ENCODE measurements at regions not wholly inside any gene's neighbourhood (a gene's known extent, or its start where the extent isn't known, plus 50 kb on each side); places are given as distances from the start of the nearest gene placed in this dataset.
A peak's percentile ranks its signal among the peaks of the same experiment; 100 is the strongest.

DNA sequence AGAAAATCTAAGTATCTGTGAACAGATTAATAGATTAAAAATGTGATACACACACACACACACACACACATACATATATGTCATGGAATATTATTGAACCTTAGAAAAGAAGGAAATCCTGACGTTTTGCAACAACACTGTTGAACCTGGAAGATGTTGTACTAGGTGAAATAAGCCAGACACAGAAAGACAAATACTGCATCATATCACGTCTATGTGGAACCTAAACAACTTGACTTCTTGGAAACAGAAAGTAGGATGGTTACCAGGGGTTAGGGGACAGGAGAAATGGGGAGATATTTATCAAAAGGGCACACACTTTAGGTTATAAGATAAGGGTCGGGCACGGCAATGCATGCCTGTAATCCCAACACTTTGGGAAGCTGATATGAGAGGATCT lies 698.4 kb upstream of the ID2 start:
- DNase-seq (ENCODE audit: low read depth in 1 of 2, low spot score in 1 of 2), result no peak
- FAIRE-seq, result no peak
- Histone ChIP-seq H3K9me3 (peaks cover 11% of the 10 kb centered on the region; the same call in 2 of the 3 replicates), H3K4me2 (no peak overlapping the region), H3K4me1 (no peaks in the 10 kb centered on the region), H3K27ac (no peak overlapping the region), H3K4me3 (no peak overlapping the region)
- ATAC-seq, result no peak
- ChIA-PET CTCF (interaction anchor here (0.9 kb wide), 1 partner anchor 317 kb away, joined by 3 read pairs; no protein-coding TSS in a partner anchor), POLR2A (no interaction called here)
- WGBS (ENCODE audit: missing lambda C conversion rate), result 30% methylated on average over 4 of the region's 4 CpGs
- TF ChIP-seq NPAS2 (CRISPR knock-in tag; IDR thresholded peaks at IDR 0.05; ENCODE audit: borderline replicate concordance) (no peak), HDAC2 (IDR thresholded peaks at IDR 0.05) (no peak), RFX5 (IDR thresholded peaks at IDR 0.05) (no peak), CEBPB (IDR thresholded peaks at IDR 0.05) (no peak)
- TF ChIP-seq, protein P1, sequence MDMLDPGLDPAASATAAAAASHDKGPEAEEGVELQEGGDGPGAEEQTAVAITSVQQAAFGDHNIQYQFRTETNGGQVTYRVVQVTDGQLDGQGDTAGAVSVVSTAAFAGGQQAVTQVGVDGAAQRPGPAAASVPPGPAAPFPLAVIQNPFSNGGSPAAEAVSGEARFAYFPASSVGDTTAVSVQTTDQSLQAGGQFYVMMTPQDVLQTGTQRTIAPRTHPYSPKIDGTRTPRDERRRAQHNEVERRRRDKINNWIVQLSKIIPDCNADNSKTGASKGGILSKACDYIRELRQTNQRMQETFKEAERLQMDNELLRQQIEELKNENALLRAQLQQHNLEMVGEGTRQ (IDR thresholded peaks at IDR 0.05), result no peak

DNA sequence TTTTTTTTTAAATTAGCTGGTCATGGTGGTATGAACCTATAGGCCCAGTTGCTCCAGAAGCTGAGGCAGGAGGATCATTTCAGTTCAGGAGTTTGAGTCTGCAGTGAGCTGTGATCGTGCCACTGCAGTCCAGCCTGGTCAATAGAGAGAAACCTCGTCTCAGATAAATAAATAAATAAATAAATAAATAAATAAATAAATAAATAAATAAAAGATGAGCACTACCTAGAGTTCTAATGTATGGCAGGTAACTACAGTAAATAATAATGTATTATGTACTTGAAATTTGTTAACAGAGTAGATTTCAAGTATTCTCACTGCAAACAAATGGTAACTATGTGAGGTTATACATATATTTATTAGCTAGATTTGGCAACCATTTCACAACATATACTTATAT lies 697.9 kb upstream of the ID2 start:
- Histone ChIP-seq H3K4me2 (no peak overlapping the region), H3K4me1 (no peaks in the 10 kb centered on the region), H3K27ac (no peak overlapping the region), H3K9me3 (peaks cover 11% of the 10 kb centered on the region; the same call in 2 of the 3 replicates), H3K4me3 (no peak overlapping the region)
- ChIA-PET POLR2A (no interaction called here), CTCF (interaction anchor here (0.9 kb wide), 1 partner anchor 9 kb away, joined by 3 read pairs; no protein-coding TSS in a partner anchor)
- 8% methylated on average over 2 of the region's 2 CpGs for WGBS (ENCODE audit: missing lambda C conversion rate)
- FAIRE-seq (no peak), ATAC-seq (no peak), DNase-seq (ENCODE audit: low read depth in 1 of 2, low spot score in 1 of 2) (no peak)
- TF ChIP-seq ZC3H11A (IDR thresholded peaks at IDR 0.05), result peak; percentile 98
- TF ChIP-seq POLR2AphosphoS2 (conservative IDR thresholded peaks at IDR 0.05; ENCODE audit: low read length), result no peak
- TF ChIP-seq, protein P2, sequence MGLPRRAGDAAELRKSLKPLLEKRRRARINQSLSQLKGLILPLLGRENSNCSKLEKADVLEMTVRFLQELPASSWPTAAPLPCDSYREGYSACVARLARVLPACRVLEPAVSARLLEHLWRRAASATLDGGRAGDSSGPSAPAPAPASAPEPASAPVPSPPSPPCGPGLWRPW (IDR thresholded peaks at IDR 0.05), result no peak
- TF ChIP-seq HOXB13 (CRISPR knock-in tag; IDR thresholded peaks at IDR 0.05; ENCODE audit: low read depth), result no peak

DNA sequence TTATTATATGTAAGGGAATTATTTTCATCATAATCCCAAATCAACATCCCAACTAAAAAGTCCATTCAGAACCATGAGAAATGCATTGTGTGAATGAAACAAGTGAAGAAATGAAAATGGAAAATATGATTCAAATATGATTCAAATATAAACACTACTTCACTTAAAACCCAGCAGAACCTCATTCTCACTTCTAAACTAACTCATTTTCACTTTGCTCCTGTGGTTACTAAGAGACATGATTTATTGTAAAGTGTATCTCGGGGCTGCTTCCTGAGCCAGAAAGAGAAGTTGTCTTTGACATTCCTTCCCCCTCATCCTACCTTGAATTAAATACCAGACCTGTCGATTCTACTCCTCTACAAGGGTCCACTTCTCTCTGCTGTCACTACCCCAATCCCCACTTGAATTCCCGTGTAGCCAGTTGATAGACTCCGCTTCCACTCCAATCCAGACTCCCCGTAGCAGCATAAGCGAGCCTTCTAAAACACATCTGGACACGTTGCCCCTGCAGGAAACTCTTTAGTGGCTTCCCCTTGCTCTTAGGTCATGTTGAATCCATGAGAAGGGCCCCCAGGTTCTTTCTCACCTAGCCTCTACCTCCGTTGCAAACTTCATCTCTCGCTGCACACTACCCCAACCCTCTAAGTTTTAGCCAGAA lies 697.0 kb upstream of the ID2 start:
- no peak for TF ChIP-seq HOXB13 (CRISPR knock-in tag; IDR thresholded peaks at IDR 0.05; ENCODE audit: low read depth)
- TF ChIP-seq NR3C1 (IDR thresholded peaks at IDR 0.05), result no peak
- TF ChIP-seq EHF (CRISPR knock-in tag; IDR thresholded peaks at IDR 0.05), result no peak
- TF ChIP-seq HOXB5 (CRISPR knock-in tag; IDR thresholded peaks at IDR 0.05), result no peak
- TF ChIP-seq RCOR1 (IDR thresholded peaks at IDR 0.05; ENCODE audit: low read depth, low read length), result no peak
- TF ChIP-seq, protein P3, sequence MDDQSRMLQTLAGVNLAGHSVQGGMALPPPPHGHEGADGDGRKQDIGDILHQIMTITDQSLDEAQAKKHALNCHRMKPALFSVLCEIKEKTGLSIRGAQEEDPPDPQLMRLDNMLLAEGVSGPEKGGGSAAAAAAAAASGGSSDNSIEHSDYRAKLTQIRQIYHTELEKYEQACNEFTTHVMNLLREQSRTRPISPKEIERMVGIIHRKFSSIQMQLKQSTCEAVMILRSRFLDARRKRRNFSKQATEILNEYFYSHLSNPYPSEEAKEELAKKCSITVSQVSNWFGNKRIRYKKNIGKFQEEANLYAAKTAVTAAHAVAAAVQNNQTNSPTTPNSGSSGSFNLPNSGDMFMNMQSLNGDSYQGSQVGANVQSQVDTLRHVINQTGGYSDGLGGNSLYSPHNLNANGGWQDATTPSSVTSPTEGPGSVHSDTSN (IDR thresholded peaks at IDR 0.05), result no peak
- no peak for TF ChIP-seq MAFK (IDR thresholded peaks at IDR 0.05; ENCODE audit: partially characterized antibody)
- TF ChIP-seq, protein P4, sequence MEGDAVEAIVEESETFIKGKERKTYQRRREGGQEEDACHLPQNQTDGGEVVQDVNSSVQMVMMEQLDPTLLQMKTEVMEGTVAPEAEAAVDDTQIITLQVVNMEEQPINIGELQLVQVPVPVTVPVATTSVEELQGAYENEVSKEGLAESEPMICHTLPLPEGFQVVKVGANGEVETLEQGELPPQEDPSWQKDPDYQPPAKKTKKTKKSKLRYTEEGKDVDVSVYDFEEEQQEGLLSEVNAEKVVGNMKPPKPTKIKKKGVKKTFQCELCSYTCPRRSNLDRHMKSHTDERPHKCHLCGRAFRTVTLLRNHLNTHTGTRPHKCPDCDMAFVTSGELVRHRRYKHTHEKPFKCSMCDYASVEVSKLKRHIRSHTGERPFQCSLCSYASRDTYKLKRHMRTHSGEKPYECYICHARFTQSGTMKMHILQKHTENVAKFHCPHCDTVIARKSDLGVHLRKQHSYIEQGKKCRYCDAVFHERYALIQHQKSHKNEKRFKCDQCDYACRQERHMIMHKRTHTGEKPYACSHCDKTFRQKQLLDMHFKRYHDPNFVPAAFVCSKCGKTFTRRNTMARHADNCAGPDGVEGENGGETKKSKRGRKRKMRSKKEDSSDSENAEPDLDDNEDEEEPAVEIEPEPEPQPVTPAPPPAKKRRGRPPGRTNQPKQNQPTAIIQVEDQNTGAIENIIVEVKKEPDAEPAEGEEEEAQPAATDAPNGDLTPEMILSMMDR (IDR thresholded peaks at IDR 0.05), result no peak
- TF ChIP-seq, protein P5, sequence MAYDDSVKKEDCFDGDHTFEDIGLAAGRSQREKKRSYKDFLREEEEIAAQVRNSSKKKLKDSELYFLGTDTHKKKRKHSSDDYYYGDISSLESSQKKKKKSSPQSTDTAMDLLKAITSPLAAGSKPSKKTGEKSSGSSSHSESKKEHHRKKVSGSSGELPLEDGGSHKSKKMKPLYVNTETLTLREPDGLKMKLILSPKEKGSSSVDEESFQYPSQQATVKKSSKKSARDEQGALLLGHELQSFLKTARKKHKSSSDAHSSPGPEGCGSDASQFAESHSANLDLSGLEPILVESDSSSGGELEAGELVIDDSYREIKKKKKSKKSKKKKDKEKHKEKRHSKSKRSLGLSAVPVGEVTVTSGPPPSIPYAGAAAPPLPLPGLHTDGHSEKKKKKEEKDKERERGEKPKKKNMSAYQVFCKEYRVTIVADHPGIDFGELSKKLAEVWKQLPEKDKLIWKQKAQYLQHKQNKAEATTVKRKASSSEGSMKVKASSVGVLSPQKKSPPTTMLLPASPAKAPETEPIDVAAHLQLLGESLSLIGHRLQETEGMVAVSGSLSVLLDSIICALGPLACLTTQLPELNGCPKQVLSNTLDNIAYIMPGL (CRISPR knock-in tag; IDR thresholded peaks at IDR 0.05; ENCODE audit: borderline replicate concordance), result no peak
- TF ChIP-seq EHMT2 (IDR thresholded peaks at IDR 0.05; ENCODE audit: low read depth), result no peak
- TF ChIP-seq, protein P1 (IDR thresholded peaks at IDR 0.05), result no peak
- TF ChIP-seq RNF2 (IDR thresholded peaks at IDR 0.05; ENCODE audit: borderline replicate concordance, low read depth), result no peak
- no peak for TF ChIP-seq ZSCAN20 (CRISPR knock-in tag; IDR thresholded peaks at IDR 0.05)
- TF ChIP-seq ZFP36 (IDR thresholded peaks at IDR 0.05; ENCODE audit: borderline replicate concordance, partially characterized antibody), result no peak
- H3K4me1 ChIP-seq, result no peaks in the 10 kb centered on the region
- peaks cover 11% of the 10 kb centered on the region; the same call in 2 of the 3 replicates for H3K9me3 ChIP-seq
- CTCF ChIA-PET, result interaction anchor here (0.9 kb wide), 1 partner anchor 10 kb away, joined by 3 read pairs; no protein-coding TSS in a partner anchor
- 34% methylated on average over 9 of the region's 9 CpGs for WGBS (ENCODE audit: missing lambda C conversion rate)
- no peak for ATAC-seq
- no peak overlapping the region for H3K4me3 ChIP-seq
- no peak overlapping the region for H3K4me2 ChIP-seq
- POLR2A ChIA-PET, result no interaction called here
- FAIRE-seq, result no peak
- no peak for DNase-seq (ENCODE audit: low read depth in 1 of 2, low spot score in 1 of 2)
- H3K27ac ChIP-seq, result no peak overlapping the region
